PC-9 (cell line): ENCODE measurements at regions not wholly inside any gene's neighbourhood (a gene's known extent, or its start where the extent isn't known, plus 50 kb on each side); places are given as distances from the start of the nearest gene placed in this dataset.

ENCODE experiments used
- BruUV-seq: library from RNA; stranded (reverse); fragments of 400-500 nt; replicated peaks from 2 replicates; lab custom pipeline; 2021; lab: Mats Ljungman, UMichigan
- CTCF ChIA-PET: fragments of 300-600 bp; sonication (Branson Sonifier 250); formaldehyde crosslinking; loops from one replicate; lab custom pipeline; 2022; ENCODE audit warnings: antibody characterized with exemption; lab: Charles Lee
- POLR2A ChIA-PET: fragments of 300-600 bp; sonication (Branson Sonifier 250); formaldehyde crosslinking; loops from one replicate; lab custom pipeline; 2022; ENCODE audit warnings: antibody characterized with exemption; ENCODE audit not compliant: unreplicated experiment; lab: Charles Lee
- DNase-seq, 2 experiments: peaks; one replicate each; pipeline versions ENCODE4 v3.0.0 to v3.0.0-alpha.2; 2015 to 2022; ENCODE audit warnings: mixed read lengths in 1 of 2
- H2AFZ ChIP-seq: fragments of 200-600 bp; sonication (generic); 2 replicates; pipeline ENCODE4 v1.8.1; 2017; ENCODE audit warnings: antibody characterized with exemption
- H3F3A ChIP-seq: fragments of 200-600 bp; sonication (generic); 2 replicates; pipeline ENCODE4 v1.8.1; 2017; ENCODE audit warnings: antibody characterized with exemption, mild to moderate bottlenecking, low read depth; ENCODE audit not compliant: insufficient read depth
- H3K27ac ChIP-seq: fragments of 200-600 bp; sonication (generic); 2 replicates; pipeline ENCODE4 v1.6.1; 2016; ENCODE audit warnings: mixed run types
- H3K27me3 ChIP-seq: fragments of 200-600 bp; sonication (generic); 2 replicates; pipeline ENCODE4 v1.6.1; 2016; ENCODE audit warnings: low read depth, mixed run types; ENCODE audit not compliant: insufficient read depth
- H3K36me3 ChIP-seq: fragments of 200-600 bp; sonication (generic); 2 replicates; pipeline ENCODE4 v1.6.1; 2016; ENCODE audit warnings: low read depth, mixed run types
- H3K4me1 ChIP-seq: fragments of 200-600 bp; sonication (generic); replicated peaks from 2 replicates; pipeline ENCODE4 v1.6.1; 2016; ENCODE audit warnings: mixed run types; ENCODE audit not compliant: insufficient read depth
- H3K4me2 ChIP-seq: fragments of 200-600 bp; sonication (generic); 2 replicates; pipeline ENCODE4 v1.6.1; 2017; ENCODE audit warnings: mixed run types
- H3K4me3 ChIP-seq: fragments of 200-600 bp; sonication (generic); 2 replicates; pipeline ENCODE4 v1.6.1; 2016; ENCODE audit warnings: mixed run types
- H3K79me2 ChIP-seq: fragments of 200-600 bp; sonication (generic); 2 replicates; pipeline ENCODE4 v1.6.1; 2017; ENCODE audit warnings: low read depth, mixed run types
- H3K9me2 ChIP-seq: fragments of 200-600 bp; sonication (generic); 2 replicates; pipeline ENCODE4 v1.8.1; 2017; ENCODE audit warnings: mild to moderate bottlenecking; ENCODE audit not compliant: insufficient read depth
- H3K9me3 ChIP-seq: fragments of 200-600 bp; sonication (generic); 2 replicates; pipeline ENCODE4 v1.8.1; 2016; ENCODE audit warnings: low read depth; ENCODE audit not compliant: insufficient read depth
- H4K20me1 ChIP-seq: fragments of 200-600 bp; sonication (generic); 2 replicates; pipeline ENCODE4 v1.8.1; 2017; ENCODE audit not compliant: insufficient read depth
- CTCF ChIP-seq: fragments of 200-600 bp; sonication (generic); conservative IDR thresholded peaks from 2 replicates; pipeline ENCODE4 v1.6.1; 2017; ENCODE audit warnings: mixed run types, antibody characterized with exemption, mild to moderate bottlenecking, moderate library complexity
- EZH2 ChIP-seq: fragments of 200-600 bp; sonication (generic); IDR thresholded peaks from 2 replicates; pipeline ENCODE4 v1.8.0; 2017; ENCODE audit warnings: antibody characterized with exemption, low read depth
- intact Hi-C: fragments of 100-400 bp; cut with micrococcal nuclease; formaldehyde crosslinking; loops from one replicate; pipeline ENCODE4 v1.10.0; 2022; ENCODE audit not compliant: unreplicated experiment

GRCh38 chr15:95365511-95366107 is 964.9 kb upstream of the NR2F2 start:
- POLR2A ChIA-PET: no interaction called here

GRCh38 chr15:95368191-95368590 is 962.3 kb upstream of the NR2F2 start:
- Histone ChIP-seq H3K4me2 (no peak overlapping the region), H3K4me3 (no peak overlapping the region), H3K27me3 (no peaks in the 10 kb centered on the region), H3K9me2 (no peaks in the 10 kb centered on the region), H3F3A (no peaks in the 10 kb centered on the region), H3K4me1 (no peaks in the 10 kb centered on the region), H3K27ac (no peak overlapping the region), H4K20me1 (no peaks in the 10 kb centered on the region), H2AFZ (no peak overlapping the region), H3K36me3 (no peaks in the 10 kb centered on the region), H3K79me2 (no peaks in the 10 kb centered on the region), H3K9me3 (no peaks in the 10 kb centered on the region)
- DNase-seq: no peak
- BruUV-seq: no TSS peak
- ChIA-PET POLR2A (no interaction called here), CTCF (no interaction called here)
- TF ChIP-seq CTCF: no peak
- intact Hi-C loops: no loop called here

More at GRCh38 chr15:95365511-95366107, 964.9 kb upstream of the NR2F2 start:
- intact Hi-C loops: no loop called here
- Histone ChIP-seq H3K36me3 (no peaks in the 10 kb centered on the region), H3K4me1 (no peaks in the 10 kb centered on the region), H3K79me2 (no peaks in the 10 kb centered on the region), H3K9me3 (no peaks in the 10 kb centered on the region), H2AFZ (no peak overlapping the region), H3F3A (no peaks in the 10 kb centered on the region), H3K27me3 (no peaks in the 10 kb centered on the region), H3K4me2 (no peak overlapping the region), H3K9me2 (no peaks in the 10 kb centered on the region), H3K4me3 (no peak overlapping the region), H3K27ac (no peak overlapping the region), H4K20me1 (no peaks in the 10 kb centered on the region)
- TF ChIP-seq CTCF (no peak), EZH2 (no peak)
- BruUV-seq: no TSS peak
- DNase-seq: no peak
- CTCF ChIA-PET: no interaction called here

GRCh38 chr15:95368755-95369601 is 961.5 kb upstream of the NR2F2 start:
- no peaks in the 10 kb centered on the region for H3K4me1 ChIP-seq
- ChIA-PET CTCF (no interaction called here), POLR2A (no interaction called here)
- no peaks in the 10 kb centered on the region for H3K27me3 ChIP-seq
- H3K4me2 ChIP-seq: no peak overlapping the region
- no peaks in the 10 kb centered on the region for H3F3A ChIP-seq
- no peak for DNase-seq
- H3K27ac ChIP-seq: no peak overlapping the region
- TF ChIP-seq EZH2 (no peak), CTCF (no peak)
- no peaks in the 10 kb centered on the region for H4K20me1 ChIP-seq
- intact Hi-C loops: no loop called here
- no TSS peak for BruUV-seq
- H2AFZ ChIP-seq: no peak overlapping the region
- H3K4me3 ChIP-seq: no peak overlapping the region
- no peaks in the 10 kb centered on the region for H3K36me3 ChIP-seq
- no peaks in the 10 kb centered on the region for H3K79me2 ChIP-seq
- H3K9me2 ChIP-seq: no peaks in the 10 kb centered on the region
- H3K9me3 ChIP-seq: no peaks in the 10 kb centered on the region
